Endothelial cell (in vitro differentiated cells): ENCODE measurements at regions not wholly inside any gene's neighbourhood (a gene's known extent, or its start where the extent isn't known, plus 50 kb on each side); places are given as distances from the start of the nearest gene placed in this dataset.

Experiments used
- DNase-seq: peaks from one replicate; pipeline ENCODE4 v3.0.0; 2021; ENCODE audit warnings: low spot score
- H3K27ac Mint-ChIP-seq: one replicate; pipeline ENCODE4 v1.8.0; 2021; ENCODE audit warnings: mixed read lengths, inconsistent platforms; ENCODE audit not compliant: unreplicated experiment
- H3K27me3 Mint-ChIP-seq: one replicate; pipeline ENCODE4 v1.8.0; 2021; ENCODE audit warnings: mild to moderate bottlenecking, moderate library complexity, mixed read lengths, inconsistent platforms; ENCODE audit not compliant: unreplicated experiment
- H3K36me3 Mint-ChIP-seq: one replicate; pipeline ENCODE4 v1.8.0; 2021; ENCODE audit warnings: mild to moderate bottlenecking, low read depth, mixed read lengths, inconsistent platforms; ENCODE audit not compliant: unreplicated experiment
- H3K4me1 Mint-ChIP-seq: one replicate; pipeline ENCODE4 v1.8.0; 2021; ENCODE audit warnings: mild to moderate bottlenecking, mixed read lengths, inconsistent platforms; ENCODE audit not compliant: unreplicated experiment
- H3K4me3 Mint-ChIP-seq: one replicate; pipeline ENCODE4 v1.8.0; 2021; ENCODE audit warnings: mild to moderate bottlenecking, mixed read lengths, inconsistent platforms; ENCODE audit not compliant: unreplicated experiment
- H3K9me3 Mint-ChIP-seq: one replicate; pipeline ENCODE4 v1.8.0; 2021; ENCODE audit warnings: mixed read lengths, inconsistent platforms; ENCODE audit not compliant: unreplicated experiment
- TF ChIP-seq, protein P1 (sequence below): fragments of 200-600 bp; sonication (generic); IDR thresholded peaks from one replicate; pipeline ENCODE4 v1.5.0; 2021; ENCODE audit warnings: antibody characterized with exemption; ENCODE audit not compliant: unreplicated experiment

DNA sequence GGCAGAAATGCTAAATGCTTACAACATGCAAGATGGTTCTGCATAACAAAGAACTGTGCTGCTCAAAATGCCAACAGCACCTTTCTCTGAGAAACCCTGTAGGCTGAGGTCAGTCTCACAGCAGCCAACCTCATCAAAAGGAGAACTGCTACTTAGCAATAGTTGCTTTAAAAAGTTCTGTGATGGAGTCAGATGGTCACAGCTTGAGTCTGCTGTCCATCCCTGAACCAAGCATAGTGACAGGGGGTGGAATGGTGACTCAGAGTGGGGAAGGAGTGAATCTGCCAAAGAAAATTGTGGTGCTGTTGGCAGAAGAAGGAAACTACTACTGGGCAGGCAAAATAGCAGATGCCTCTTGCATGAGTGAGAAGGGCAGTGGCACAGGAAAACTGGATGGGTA lies 106.0 kb upstream of the FAM78B start:
- Mint-ChIP-seq H3K27me3 (peaks cover 4% of the 10 kb centered on the region), H3K27ac (no peak overlapping the region), H3K36me3 (no peaks in the 10 kb centered on the region), H3K4me1 (no peaks in the 10 kb centered on the region), H3K9me3 (no peaks in the 10 kb centered on the region), H3K4me3 (no peak overlapping the region)
- DNase-seq: no peak
- TF ChIP-seq, protein P1, sequence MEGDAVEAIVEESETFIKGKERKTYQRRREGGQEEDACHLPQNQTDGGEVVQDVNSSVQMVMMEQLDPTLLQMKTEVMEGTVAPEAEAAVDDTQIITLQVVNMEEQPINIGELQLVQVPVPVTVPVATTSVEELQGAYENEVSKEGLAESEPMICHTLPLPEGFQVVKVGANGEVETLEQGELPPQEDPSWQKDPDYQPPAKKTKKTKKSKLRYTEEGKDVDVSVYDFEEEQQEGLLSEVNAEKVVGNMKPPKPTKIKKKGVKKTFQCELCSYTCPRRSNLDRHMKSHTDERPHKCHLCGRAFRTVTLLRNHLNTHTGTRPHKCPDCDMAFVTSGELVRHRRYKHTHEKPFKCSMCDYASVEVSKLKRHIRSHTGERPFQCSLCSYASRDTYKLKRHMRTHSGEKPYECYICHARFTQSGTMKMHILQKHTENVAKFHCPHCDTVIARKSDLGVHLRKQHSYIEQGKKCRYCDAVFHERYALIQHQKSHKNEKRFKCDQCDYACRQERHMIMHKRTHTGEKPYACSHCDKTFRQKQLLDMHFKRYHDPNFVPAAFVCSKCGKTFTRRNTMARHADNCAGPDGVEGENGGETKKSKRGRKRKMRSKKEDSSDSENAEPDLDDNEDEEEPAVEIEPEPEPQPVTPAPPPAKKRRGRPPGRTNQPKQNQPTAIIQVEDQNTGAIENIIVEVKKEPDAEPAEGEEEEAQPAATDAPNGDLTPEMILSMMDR: no peak

DNA sequence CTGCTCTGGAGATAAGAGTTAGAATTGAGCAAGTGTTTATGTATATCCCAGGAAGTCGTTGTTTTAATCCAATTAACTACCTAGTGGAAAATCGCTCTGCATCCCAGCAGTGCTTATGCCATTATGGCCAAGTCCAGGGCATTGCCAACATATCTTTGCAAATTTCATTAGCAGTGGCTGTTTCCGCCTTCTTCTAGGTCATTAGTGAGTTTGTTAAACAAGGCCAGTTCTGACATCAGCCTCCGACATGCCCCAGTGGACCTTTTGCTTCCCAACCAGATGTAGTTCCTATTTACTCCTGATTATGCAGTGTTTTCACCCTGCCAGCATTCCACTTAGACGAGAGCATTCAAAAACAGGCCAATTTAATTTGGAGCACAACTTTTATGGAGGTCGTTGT lies 106.8 kb upstream of the FAM78B start:
- Mint-ChIP-seq H3K4me1 (no peaks in the 10 kb centered on the region), H3K27ac (no peak overlapping the region), H3K27me3 (peaks cover 4% of the 10 kb centered on the region), H3K36me3 (no peaks in the 10 kb centered on the region), H3K4me3 (no peak overlapping the region), H3K9me3 (no peaks in the 10 kb centered on the region)
- DNase-seq: no peak
- TF ChIP-seq, protein P1: no peak

DNA sequence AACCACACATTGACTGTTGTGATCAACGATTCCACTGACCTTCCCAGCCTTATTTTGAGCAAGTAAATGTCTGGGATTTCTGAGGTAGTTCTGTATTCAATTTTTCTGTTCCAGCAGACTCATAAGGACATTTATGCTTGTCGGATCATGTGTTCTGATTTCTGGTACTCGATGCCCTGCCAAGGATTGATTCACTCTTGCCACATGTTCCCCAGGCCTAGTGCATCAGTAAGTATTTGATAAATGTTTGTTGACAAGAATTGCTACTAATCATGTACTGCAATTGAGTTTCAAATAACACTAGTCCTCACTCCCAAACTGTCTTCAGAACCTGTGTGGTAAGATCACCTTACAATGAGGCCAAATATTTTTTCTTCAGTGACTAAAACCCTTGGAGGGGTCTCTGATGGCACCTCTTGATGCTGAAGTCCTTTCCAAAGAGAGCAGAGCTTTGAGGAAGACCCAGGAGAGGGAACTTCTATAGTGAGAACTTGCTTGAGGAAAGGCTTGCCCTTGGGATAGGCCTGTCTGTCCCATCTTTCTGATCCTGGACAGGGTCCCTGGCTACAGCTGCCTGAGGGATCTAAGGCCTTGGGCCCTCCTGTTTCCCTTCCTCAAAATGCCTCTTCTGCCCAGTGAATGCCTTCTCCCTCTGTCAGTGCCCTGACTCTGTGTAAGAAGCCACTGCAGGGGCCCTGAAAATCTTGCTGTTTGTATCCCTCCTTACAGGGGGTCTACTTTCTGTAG lies 115.8 kb upstream of the FAM78B start:
- DNase-seq: no peak
- no peak overlapping the region for H3K4me3 Mint-ChIP-seq
- H3K27ac Mint-ChIP-seq: no peak overlapping the region
- TF ChIP-seq, protein P1: no peak
- no peaks in the 10 kb centered on the region for H3K36me3 Mint-ChIP-seq
- H3K9me3 Mint-ChIP-seq: no peaks in the 10 kb centered on the region
- peaks cover 3% of the 10 kb centered on the region for H3K27me3 Mint-ChIP-seq
- no peaks in the 10 kb centered on the region for H3K4me1 Mint-ChIP-seq

DNA sequence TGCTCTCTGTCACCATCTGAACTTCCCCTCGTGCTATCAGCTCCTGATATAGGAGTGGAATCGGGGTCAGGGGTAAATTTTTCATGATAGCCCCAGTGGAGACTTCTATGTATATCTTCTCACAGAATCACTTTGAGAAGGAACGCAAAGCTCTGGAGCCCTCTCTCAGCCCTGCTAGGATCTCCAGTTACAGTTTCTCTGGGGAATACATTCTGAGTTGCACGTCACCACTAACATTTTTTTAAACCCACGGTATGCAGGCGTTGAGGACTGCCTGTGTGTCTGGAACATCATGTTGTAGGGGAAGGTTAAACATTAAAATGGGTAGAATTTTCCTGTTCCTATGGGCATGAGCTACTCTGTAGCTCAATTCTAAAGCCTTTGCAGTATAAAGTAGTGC lies 116.4 kb upstream of the FAM78B start:
- H3K36me3 Mint-ChIP-seq: no peaks in the 10 kb centered on the region
- no peak for DNase-seq
- H3K4me3 Mint-ChIP-seq: no peak overlapping the region
- TF ChIP-seq, protein P1: no peak
- H3K4me1 Mint-ChIP-seq: no peaks in the 10 kb centered on the region
- H3K9me3 Mint-ChIP-seq: no peaks in the 10 kb centered on the region
- H3K27ac Mint-ChIP-seq: no peak overlapping the region
- H3K27me3 Mint-ChIP-seq: no peaks in the 10 kb centered on the region

DNA sequence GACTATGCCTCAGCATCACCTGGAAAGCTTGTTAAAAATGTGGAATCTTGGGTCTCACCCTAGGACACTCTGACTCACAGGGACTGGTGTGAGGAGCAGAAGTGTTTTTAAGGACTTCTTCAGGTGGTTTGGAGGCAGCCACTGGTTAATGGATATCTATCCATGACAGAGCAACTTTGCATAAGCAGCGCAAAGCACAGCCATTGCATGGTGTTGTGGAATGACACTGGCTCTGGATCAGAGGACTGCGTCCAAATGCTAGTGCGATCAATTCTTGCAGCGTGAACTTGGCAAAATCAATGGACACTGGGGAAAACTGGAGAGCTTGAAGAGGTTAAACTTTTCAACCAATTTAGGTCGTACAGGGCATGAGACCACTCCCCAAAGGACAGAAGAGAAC lies 116.8 kb upstream of the FAM78B start:
- H3K4me1 Mint-ChIP-seq: no peaks in the 10 kb centered on the region
- no peaks in the 10 kb centered on the region for H3K27me3 Mint-ChIP-seq
- H3K4me3 Mint-ChIP-seq: no peak overlapping the region
- no peaks in the 10 kb centered on the region for H3K36me3 Mint-ChIP-seq
- no peak for DNase-seq
- H3K9me3 Mint-ChIP-seq: no peaks in the 10 kb centered on the region
- TF ChIP-seq, protein P1: no peak
- no peak overlapping the region for H3K27ac Mint-ChIP-seq
